Stimulated activated naive B cell treated with anti-CD40 and anti-IgM and Interleukin-4, amounts not matched to agents 10 μg/mL and 1 μg/mL and 100 μg/mL, for 72 hours (primary cell): ENCODE measurements at regions not wholly inside any gene's neighbourhood (a gene's known extent, or its start where the extent isn't known, plus 50 kb on each side); places are given as distances from the start of the nearest gene placed in this dataset.

Experiments
- ATAC-seq, 2 donors: fragments of 150-1000 bp; cut with Tn5 transposase; replicated peaks; 2 replicates each; pipeline ENCODE4 v1.10.0; 2021; ENCODE audit warnings: moderate library complexity in 1 of 2
- DNase-seq: peaks from one replicate; pipeline ENCODE4 v3.0.0; 2021
- H3K27ac Mint-ChIP-seq: one replicate; pipeline ENCODE4 v1.8.0; 2022; ENCODE audit warnings: mild to moderate bottlenecking, mixed read lengths
- H3K27me3 Mint-ChIP-seq, 2 donors: one replicate each; pipeline ENCODE4 v1.8.0; 2022; ENCODE audit warnings: mixed read lengths in 2 of 2
- H3K36me3 Mint-ChIP-seq, 2 donors: one replicate each; pipeline ENCODE4 v1.8.0; 2022; ENCODE audit warnings: mixed read lengths in 2 of 2, mild to moderate bottlenecking in 1 of 2
- H3K4me1 Mint-ChIP-seq, 2 donors: one replicate each; pipeline ENCODE4 v1.8.0; 2022; ENCODE audit warnings: mixed read lengths in 2 of 2, mild to moderate bottlenecking in 1 of 2
- H3K4me3 Mint-ChIP-seq, 2 donors: one replicate each; pipeline ENCODE4 v1.8.0; 2022; ENCODE audit warnings: mild to moderate bottlenecking in 2 of 2, mixed read lengths in 2 of 2, moderate library complexity in 1 of 2
- H3K9me3 Mint-ChIP-seq, 2 donors: one replicate each; pipeline ENCODE4 v1.8.0; 2022; ENCODE audit warnings: mixed read lengths in 2 of 2, mild to moderate bottlenecking in 1 of 2

GRCh38 chr1:93013145-93014065 is 52.1 kb upstream of the DIPK1A start:
- H3K4me3 Mint-ChIP-seq: no peak overlapping the region
- H3K36me3 Mint-ChIP-seq: no peaks in the 10 kb centered on the region
- H3K27me3 Mint-ChIP-seq: peaks cover 0 to 6% of the 10 kb centered on the region in 2 donors
- no peak overlapping the region for H3K27ac Mint-ChIP-seq
- DNase-seq (no peak), ATAC-seq (no peak)
- H3K4me1 Mint-ChIP-seq: peaks cover 2 to 9% of the 10 kb centered on the region in 2 donors
- no peaks in the 10 kb centered on the region for H3K9me3 Mint-ChIP-seq

GRCh38 chr1:93014168-93014567 is 52.9 kb upstream of the DIPK1A start:
- ATAC-seq (no peak), DNase-seq (no peak)
- H3K4me3 Mint-ChIP-seq: no peak overlapping the region
- H3K27me3 Mint-ChIP-seq: peaks cover 0 to 6% of the 10 kb centered on the region in 2 donors
- no peaks in the 10 kb centered on the region for H3K9me3 Mint-ChIP-seq
- no peaks in the 10 kb centered on the region for H3K36me3 Mint-ChIP-seq
- H3K27ac Mint-ChIP-seq: no peak overlapping the region
- H3K4me1 Mint-ChIP-seq: peaks cover 2 to 9% of the 10 kb centered on the region in 2 donors

GRCh38 chr1:93015590-93015989 is 54.3 kb upstream of the DIPK1A start:
- Mint-ChIP-seq H3K27me3 (peaks cover 0 to 6% of the 10 kb centered on the region in 2 donors), H3K4me3 (no peak overlapping the region), H3K27ac (no peak overlapping the region), H3K4me1 (peaks cover 2 to 9% of the 10 kb centered on the region in 2 donors), H3K9me3 (no peaks in the 10 kb centered on the region), H3K36me3 (no peaks in the 10 kb centered on the region)
- no peak for DNase-seq
- no peak for ATAC-seq

- Mint-ChIP-seq H3K27ac (no peak overlapping the region), H3K27me3 (peaks cover 0 to 6% of the 10 kb centered on the region in 2 donors), H3K4me1 (peaks cover 2 to 9% of the 10 kb centered on the region in 2 donors)
Observed at GRCh38 chr1:93016171-93016570, 54.9 kb upstream of the DIPK1A start.

GRCh38 chr1:93021539-93022134 is 57.4 kb upstream of the MTF2 start:
- Mint-ChIP-seq H3K27me3 (peaks cover 0 to 3% of the 10 kb centered on the region in 2 donors), H3K27ac (no peak overlapping the region), H3K4me1 (peaks cover 2 to 6% of the 10 kb centered on the region in 2 donors), H3K9me3 (no peaks in the 10 kb centered on the region), H3K4me3 (no peak overlapping the region), H3K36me3 (no peaks in the 10 kb centered on the region)
- DNase-seq (no peak), ATAC-seq (peak; percentile 76 to 79)

More at GRCh38 chr1:93016171-93016570, 54.9 kb upstream of the DIPK1A start:
- ATAC-seq (no peak), DNase-seq (no peak)
- Mint-ChIP-seq H3K4me3 (no peak overlapping the region), H3K36me3 (no peaks in the 10 kb centered on the region), H3K9me3 (no peaks in the 10 kb centered on the region)

- Mint-ChIP-seq H3K4me3 (no peak overlapping the region), H3K27ac (no peak overlapping the region), H3K36me3 (no peaks in the 10 kb centered on the region), H3K27me3 (no peaks in the 10 kb centered on the region), H3K9me3 (no peaks in the 10 kb centered on the region), H3K4me1 (peaks cover 2 to 6% of the 10 kb centered on the region in 2 donors)
- no peak for DNase-seq
- ATAC-seq: no peak
Observed at GRCh38 chr1:93022580-93022979, 56.5 kb upstream of the MTF2 start.

GRCh38 chr1:93023281-93023680 is 55.8 kb upstream of the MTF2 start:
- no peak for DNase-seq
- Mint-ChIP-seq H3K36me3 (no peaks in the 10 kb centered on the region), H3K9me3 (no peaks in the 10 kb centered on the region), H3K27ac (no peak overlapping the region), H3K4me3 (no peak overlapping the region), H3K4me1 (peaks cover 2 to 6% of the 10 kb centered on the region in 2 donors), H3K27me3 (no peaks in the 10 kb centered on the region)
- no peak for ATAC-seq

- DNase-seq: no peak
- H3K36me3 Mint-ChIP-seq: no peaks in the 10 kb centered on the region
- no peak for ATAC-seq
- H3K4me1 Mint-ChIP-seq: peaks cover 6 to 12% of the 10 kb centered on the region in 2 donors
- no peaks in the 10 kb centered on the region for H3K27me3 Mint-ChIP-seq
- H3K4me3 Mint-ChIP-seq: no peak overlapping the region
- no peaks in the 10 kb centered on the region for H3K9me3 Mint-ChIP-seq
- H3K27ac Mint-ChIP-seq: no peak overlapping the region
Observed at GRCh38 chr1:93025572-93025971, 53.5 kb upstream of the MTF2 start.

GRCh38 chr1:93028542-93028941 is 50.5 kb upstream of the MTF2 start:
- Mint-ChIP-seq H3K27ac (no peak overlapping the region), H3K4me1 (peaks cover 10 to 15% of the 10 kb centered on the region in 2 donors), H3K9me3 (no peaks in the 10 kb centered on the region), H3K4me3 (no peak overlapping the region), H3K36me3 (no peaks in the 10 kb centered on the region), H3K27me3 (no peaks in the 10 kb centered on the region)
- ATAC-seq (no peak), DNase-seq (no peak)
